Ectodermal cell (in vitro differentiated cells): ENCODE measurements at regions not wholly inside any gene's neighbourhood (a gene's known extent, or its start where the extent isn't known, plus 50 kb on each side); places are given as distances from the start of the nearest gene placed in this dataset.

Experiments used
- H3K27ac ChIP-seq: 2 replicates; pipeline ENCODE4 v1.7.0; 2013; ENCODE audit warnings: mild to moderate bottlenecking, low read depth, low read length; ENCODE audit not compliant: insufficient read depth, poor library complexity, severe bottlenecking
- H3K27me3 ChIP-seq: 2 replicates; pipeline ENCODE4 v1.7.0; 2013; ENCODE audit warnings: mild to moderate bottlenecking, low read length; ENCODE audit not compliant: insufficient read depth, control insufficient read depth, poor library complexity, severe bottlenecking
- H3K36me3 ChIP-seq: one replicate; pipeline ENCODE4 v1.7.0; 2013; ENCODE audit warnings: low read length; ENCODE audit not compliant: control insufficient read depth, insufficient read depth
- H3K4me1 ChIP-seq: one replicate; pipeline ENCODE4 v1.7.0; 2013; ENCODE audit warnings: low read length; ENCODE audit not compliant: control insufficient read depth, insufficient read depth
- H3K4me3 ChIP-seq: 2 replicates; pipeline ENCODE4 v1.7.0; 2013; ENCODE audit warnings: low read depth, low read length, control low read depth; ENCODE audit not compliant: insufficient read depth
- H3K9me3 ChIP-seq: 2 replicates; pipeline ENCODE4 v1.7.0; 2013; ENCODE audit warnings: mild to moderate bottlenecking, low read length, moderate library complexity; ENCODE audit not compliant: control insufficient read depth
- WGBS, 2 experiments: methylation state at CpG; one replicate each; pipeline ENCODE4 v1.1.7; 2013; ENCODE audit warnings: missing lambda C conversion rate in 2 of 2; 5-methylcytosine and 5-hydroxymethylcytosine counted together

DNA sequence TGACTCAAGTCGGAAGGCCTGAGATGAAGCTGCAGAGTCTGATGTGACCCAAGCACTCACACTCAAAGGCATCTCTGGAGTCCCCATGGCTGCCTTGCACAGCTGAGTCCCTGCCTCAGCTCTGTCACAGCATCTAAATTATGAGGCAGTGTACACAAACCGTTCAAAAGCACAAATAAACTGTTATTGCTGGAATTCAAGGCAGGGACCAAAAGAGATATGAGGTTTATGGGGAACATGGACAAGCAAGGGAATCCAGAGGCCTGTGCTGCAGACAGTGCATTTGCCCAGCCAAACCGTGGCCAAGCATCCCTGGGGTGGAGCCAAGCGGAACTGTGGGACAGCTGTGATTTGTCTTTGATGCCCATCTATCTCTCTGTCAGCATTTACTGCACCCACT is 91.3 kb downstream of the RPS29 start:
- no peaks in the 10 kb centered on the region for H3K9me3 ChIP-seq
- no peaks in the 10 kb centered on the region for H3K27me3 ChIP-seq
- no peaks in the 10 kb centered on the region for H3K4me1 ChIP-seq
- no peak overlapping the region for H3K27ac ChIP-seq
- WGBS, 2 experiments, result 88 to 90% methylated on average over 4 of the region's 4 CpGs
- no peak overlapping the region for H3K4me3 ChIP-seq
- H3K36me3 ChIP-seq, result no peaks in the 10 kb centered on the region

DNA sequence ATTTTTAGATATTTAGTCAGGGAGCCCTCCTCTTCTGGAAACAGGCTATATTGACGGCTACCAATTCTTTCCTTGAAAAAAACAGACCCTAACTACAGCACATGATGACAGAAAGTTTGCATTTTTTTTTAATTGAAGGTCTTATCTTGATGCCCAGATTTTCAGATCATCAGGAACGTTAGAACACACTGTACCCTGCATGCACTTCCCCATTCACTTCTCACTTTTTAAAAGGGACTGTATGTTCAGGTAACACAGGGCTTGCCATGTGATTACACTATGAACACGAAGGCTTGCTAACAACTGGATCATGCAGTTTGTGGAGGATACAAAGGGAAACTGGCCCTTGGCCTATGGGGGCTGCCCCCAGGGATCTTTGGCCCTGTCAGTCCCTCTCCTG is 92.6 kb downstream of the RPS29 start:
- Histone ChIP-seq H3K27ac (no peak overlapping the region), H3K4me3 (no peak overlapping the region), H3K36me3 (no peaks in the 10 kb centered on the region), H3K27me3 (no peaks in the 10 kb centered on the region), H3K9me3 (no peaks in the 10 kb centered on the region), H3K4me1 (no peaks in the 10 kb centered on the region)
- 80 to 90% methylated on average over 3 of the region's 3 CpGs for WGBS, 2 experiments

DNA sequence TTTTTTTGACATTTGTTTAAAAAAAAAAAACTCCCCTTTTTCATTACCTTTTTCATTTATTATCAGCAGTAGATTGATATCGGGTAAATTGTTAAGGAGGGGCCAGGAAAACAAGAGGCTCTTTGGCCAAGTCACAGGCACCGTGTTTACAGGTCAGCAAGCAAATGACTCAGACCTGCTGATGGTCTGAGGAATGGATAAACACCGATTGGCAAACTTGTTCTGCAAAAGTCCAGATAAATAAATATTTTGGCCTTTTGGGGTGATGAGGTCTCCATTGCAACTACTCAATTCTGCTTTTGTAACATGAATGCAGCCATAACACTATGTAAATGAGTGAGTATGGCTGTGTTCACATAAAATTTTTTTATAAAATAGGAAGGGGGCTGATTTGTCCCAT is 94.0 kb downstream of the RPS29 start:
- no peaks in the 10 kb centered on the region for H3K36me3 ChIP-seq
- H3K4me3 ChIP-seq, result no peak overlapping the region
- WGBS, 2 experiments, result 77 to 83% methylated on average over 3 of the region's 3 CpGs
- H3K27ac ChIP-seq, result no peak overlapping the region
- no peaks in the 10 kb centered on the region for H3K9me3 ChIP-seq
- no peaks in the 10 kb centered on the region for H3K27me3 ChIP-seq
- H3K4me1 ChIP-seq, result no peaks in the 10 kb centered on the region

DNA sequence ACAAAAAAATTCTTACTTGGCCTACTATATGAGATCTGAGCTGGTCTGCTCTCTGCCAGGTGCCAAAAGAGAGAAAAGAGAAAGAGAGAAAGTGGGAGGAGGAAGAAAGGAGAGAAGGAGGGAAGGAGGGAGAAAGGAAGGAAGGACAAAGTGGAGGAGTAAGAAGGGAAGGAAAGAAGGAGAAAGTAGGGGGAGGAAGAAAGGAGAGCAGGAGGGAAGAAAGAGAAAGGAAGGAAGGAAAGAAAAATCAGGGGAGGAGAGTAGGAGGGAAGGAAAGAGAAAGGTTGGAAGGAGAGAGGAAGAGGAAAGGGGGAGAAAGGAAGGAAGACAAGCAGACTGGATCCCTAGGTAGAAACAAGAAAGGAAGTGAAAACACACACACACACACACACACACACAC is 96.8 kb downstream of the RPS29 start:
- Histone ChIP-seq H3K4me3 (no peak overlapping the region), H3K9me3 (no peaks in the 10 kb centered on the region), H3K27ac (no peak overlapping the region), H3K36me3 (no peaks in the 10 kb centered on the region), H3K27me3 (no peaks in the 10 kb centered on the region), H3K4me1 (no peaks in the 10 kb centered on the region)

DNA sequence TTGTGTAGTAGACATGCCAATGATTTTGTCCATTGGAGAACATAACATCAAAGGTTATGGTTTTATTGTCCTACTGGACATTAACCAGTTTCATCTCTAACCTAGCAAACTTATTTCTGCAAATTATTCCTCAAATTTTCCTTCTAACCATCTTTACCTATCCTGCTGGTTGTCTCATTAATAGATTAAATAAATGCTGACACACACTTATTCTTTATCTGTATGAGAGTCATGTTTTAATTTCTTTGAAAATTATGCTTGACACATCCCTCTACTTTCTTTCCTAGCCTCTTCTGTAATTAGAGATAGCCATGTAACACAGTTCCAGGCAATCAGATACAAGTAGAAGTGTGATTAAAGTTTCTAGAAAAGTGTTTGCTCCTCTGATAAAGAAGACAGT is 98.9 kb downstream of the RPS29 start:
- Histone ChIP-seq H3K27ac (no peak overlapping the region), H3K27me3 (no peaks in the 10 kb centered on the region), H3K9me3 (no peaks in the 10 kb centered on the region), H3K4me1 (no peaks in the 10 kb centered on the region), H3K4me3 (no peak overlapping the region), H3K36me3 (no peaks in the 10 kb centered on the region)

DNA sequence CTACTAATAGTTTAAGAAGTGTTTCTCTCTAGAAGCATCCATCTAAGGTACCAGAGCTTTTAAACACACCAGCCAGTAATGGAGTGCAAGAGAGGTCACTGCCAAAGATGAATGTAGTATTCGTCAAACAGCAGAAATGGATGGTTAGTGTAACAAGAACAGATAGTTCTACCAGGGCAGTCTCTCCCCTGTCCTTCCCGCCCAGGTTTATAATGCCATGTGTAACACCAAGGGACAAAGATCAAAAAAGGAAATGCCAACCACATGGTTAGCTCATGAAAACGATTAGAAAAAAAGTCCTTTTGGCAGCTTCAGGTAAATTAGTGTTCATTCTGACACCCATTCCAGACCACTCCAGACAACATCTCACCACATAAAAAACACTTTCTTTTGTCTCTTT is 100.9 kb downstream of the RPS29 start:
- Histone ChIP-seq H3K4me3 (no peak overlapping the region), H3K27me3 (no peaks in the 10 kb centered on the region), H3K27ac (no peak overlapping the region), H3K9me3 (no peaks in the 10 kb centered on the region), H3K4me1 (no peaks in the 10 kb centered on the region), H3K36me3 (no peaks in the 10 kb centered on the region)
- WGBS, 2 experiments, result 87% methylated on average over 3 of the region's 3 CpGs

DNA sequence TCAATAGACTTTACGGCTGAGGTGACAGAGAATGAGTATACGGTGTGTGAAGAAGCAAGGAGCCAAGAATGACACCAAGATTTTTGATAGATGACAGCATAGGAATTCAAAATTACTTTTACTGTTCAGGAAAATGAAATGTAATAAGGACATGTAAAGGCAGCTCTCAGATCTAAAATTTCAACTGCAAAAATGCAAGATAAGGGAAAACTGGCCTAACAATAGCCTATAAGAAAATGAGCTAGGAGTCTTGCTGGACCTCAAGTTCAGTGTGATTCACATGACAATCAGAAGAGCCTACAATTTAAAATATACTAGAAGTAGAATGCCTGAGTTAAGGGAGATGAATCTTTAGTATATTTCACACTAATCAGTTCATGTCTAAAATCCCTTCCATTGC is 102.0 kb downstream of the RPS29 start:
- 90 to 96% methylated on average over 2 of the region's 2 CpGs for WGBS, 2 experiments
- Histone ChIP-seq H3K27me3 (no peaks in the 10 kb centered on the region), H3K27ac (no peak overlapping the region), H3K4me3 (no peak overlapping the region), H3K4me1 (no peaks in the 10 kb centered on the region), H3K9me3 (no peaks in the 10 kb centered on the region), H3K36me3 (no peaks in the 10 kb centered on the region)

DNA sequence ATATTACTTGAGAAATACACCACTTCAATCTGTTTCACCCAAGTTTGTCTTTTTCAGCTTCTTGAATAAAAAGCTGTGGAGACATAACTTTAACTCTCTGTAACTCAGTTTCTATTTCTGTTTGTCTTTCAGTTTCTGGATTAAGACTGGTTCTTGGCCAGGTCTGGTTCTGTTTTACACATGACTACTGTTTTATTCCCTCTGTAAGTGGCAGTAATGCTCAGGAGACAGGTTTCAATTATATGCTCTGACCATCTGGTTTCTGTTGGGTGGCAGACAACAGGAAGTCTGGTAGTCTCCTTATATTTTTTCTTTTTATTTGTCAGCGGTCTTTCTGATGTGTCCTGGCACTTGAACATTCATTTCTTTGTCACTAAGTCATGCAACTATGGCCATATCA is 102.9 kb downstream of the RPS29 start:
- Histone ChIP-seq H3K4me3 (no peak overlapping the region), H3K36me3 (no peaks in the 10 kb centered on the region), H3K4me1 (no peaks in the 10 kb centered on the region), H3K27me3 (no peaks in the 10 kb centered on the region), H3K27ac (no peak overlapping the region), H3K9me3 (no peaks in the 10 kb centered on the region)
- 90 to 95% methylated on average over 1 of the region's 1 CpG for WGBS, 2 experiments

DNA sequence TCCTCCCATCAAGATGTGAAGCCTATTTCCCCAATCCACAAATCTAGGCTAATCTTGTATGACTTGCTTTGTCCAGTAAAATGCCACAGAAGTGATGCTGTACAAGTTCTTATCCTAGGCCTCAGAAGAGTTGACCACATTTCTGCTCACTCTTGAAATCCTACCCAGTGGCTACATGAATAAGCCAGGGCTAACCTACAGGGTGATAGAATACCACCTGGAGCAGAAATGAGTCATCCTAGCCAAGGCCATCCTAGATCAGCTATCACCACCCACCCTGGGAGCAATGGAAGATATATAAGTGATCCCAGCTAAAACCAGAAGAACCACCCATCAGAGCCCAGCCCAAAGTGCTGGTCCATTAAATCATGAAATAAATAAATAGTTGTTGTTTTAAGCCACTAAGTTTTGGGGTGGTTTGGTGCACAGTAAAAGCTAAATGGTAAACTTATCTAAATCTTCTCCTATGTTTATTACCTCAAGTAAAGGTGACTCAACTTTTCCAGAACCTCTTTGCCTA is 105.1 kb downstream of the RPS29 start:
- Histone ChIP-seq H3K9me3 (no peaks in the 10 kb centered on the region), H3K36me3 (no peaks in the 10 kb centered on the region), H3K4me3 (no peak overlapping the region), H3K27me3 (no peaks in the 10 kb centered on the region), H3K4me1 (no peaks in the 10 kb centered on the region), H3K27ac (no peak overlapping the region)

DNA sequence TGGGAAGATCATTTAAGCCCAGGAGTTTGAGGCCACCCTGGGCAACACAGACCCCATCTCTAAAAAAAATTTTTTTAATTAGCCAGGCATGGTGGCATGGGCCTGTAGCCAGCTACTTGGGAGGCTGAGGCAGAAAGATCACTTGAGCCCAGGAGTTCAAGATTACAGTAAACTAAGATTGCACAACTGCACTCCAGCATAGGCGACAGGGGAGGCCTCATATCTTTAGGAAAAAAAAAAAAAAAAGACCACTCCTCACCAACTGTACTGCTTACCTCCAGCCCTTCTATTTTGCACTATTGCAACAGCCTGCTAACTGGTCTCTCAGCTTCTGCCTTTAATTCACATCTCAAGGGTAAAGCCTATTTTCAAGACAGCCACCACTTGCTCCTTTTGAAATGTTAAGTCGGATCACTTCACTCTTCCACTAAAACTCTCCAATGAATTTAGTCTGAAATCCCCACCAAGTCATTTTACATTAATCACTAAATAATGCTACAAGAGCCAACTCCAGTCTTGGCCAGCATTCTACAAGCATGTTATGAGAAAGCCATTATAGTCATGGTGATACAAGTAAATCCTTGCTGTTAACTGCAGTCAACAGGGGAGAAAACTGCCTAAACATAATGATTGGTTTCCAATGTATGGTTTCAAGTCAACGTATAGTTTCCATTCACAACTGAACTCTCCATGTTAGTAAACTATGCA is 106.0 kb downstream of the RPS29 start:
- no peaks in the 10 kb centered on the region for H3K36me3 ChIP-seq
- H3K27ac ChIP-seq, result no peak overlapping the region
- WGBS, 2 experiments, result 88 to 94% methylated on average over 3 of the region's 3 CpGs
- H3K4me3 ChIP-seq, result no peak overlapping the region
- H3K9me3 ChIP-seq, result no peaks in the 10 kb centered on the region
- H3K27me3 ChIP-seq, result no peaks in the 10 kb centered on the region
- no peaks in the 10 kb centered on the region for H3K4me1 ChIP-seq

DNA sequence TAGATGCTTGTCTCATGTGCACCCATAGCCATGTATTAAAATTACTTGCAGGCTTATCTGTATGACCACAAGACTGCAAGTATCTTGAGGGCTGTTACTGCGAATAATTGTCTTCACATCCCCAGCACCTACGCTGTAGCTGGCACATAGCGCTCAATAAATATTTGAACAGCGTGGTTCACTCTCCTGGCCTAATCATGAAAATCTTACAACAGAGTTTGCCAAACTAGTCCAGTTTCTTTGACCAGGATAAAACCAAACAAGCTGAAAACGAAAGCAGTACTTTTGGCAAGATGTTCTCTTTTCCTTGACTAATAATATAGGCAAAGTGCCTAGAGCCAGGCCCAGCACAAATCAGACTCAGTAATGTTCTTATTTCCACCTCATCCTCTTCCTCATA is 106.7 kb downstream of the RPS29 start:
- Histone ChIP-seq H3K4me3 (no peak overlapping the region), H3K27ac (no peak overlapping the region), H3K36me3 (no peaks in the 10 kb centered on the region)

More for the DNA sequence above, 106.7 kb downstream of the RPS29 start:
- Histone ChIP-seq H3K27me3 (no peaks in the 10 kb centered on the region), H3K9me3 (no peaks in the 10 kb centered on the region), H3K4me1 (no peaks in the 10 kb centered on the region)
- WGBS, 2 experiments, result 93% methylated on average over 5 of the region's 5 CpGs
